H1 (cell line): ENCODE measurements at regions not wholly inside any gene's neighbourhood (a gene's known extent, or its start where the extent isn't known, plus 50 kb on each side); places are given as distances from the start of the nearest gene placed in this dataset.

Source experiments
- CTCF ChIA-PET: fragments of 300-600 bp; sonication (Branson Sonifier 250); formaldehyde crosslinking; loops from one replicate; lab custom pipeline; 2021; ENCODE audit not compliant: partially characterized antibody; lab: Charles Lee
- POLR2A ChIA-PET: fragments of 300-600 bp; sonication (Branson Sonifier 250); formaldehyde crosslinking; loops from one replicate; lab custom pipeline; 2021; ENCODE audit warnings: inconsistent platforms; ENCODE audit not compliant: partially characterized antibody; lab: Charles Lee
- DNase-seq, 2 experiments: peaks; one replicate each; pipeline versions ENCODE4 v3.0.0 to v3.0.0-alpha.2; 2010 to 2022; ENCODE audit warnings: low spot score in 2 of 2, low read depth in 1 of 2, mixed read lengths in 1 of 2
- FAIRE-seq: peaks from 2 replicates; lab custom pipeline; 2011; peaks lifted over from hg19 to GRCh38; lab: Jason Lieb, UNC
- H2AFZ ChIP-seq: 2 replicates; pipeline ENCODE4 v1.8.1; 2012; ENCODE audit warnings: low read length, inconsistent platforms
- H2AK5ac ChIP-seq: 2 replicates; pipeline ENCODE4 v1.6.1; 2013; ENCODE audit warnings: low read depth, low read length
- H2BK120ac ChIP-seq: replicated peaks from 2 replicates; pipeline ENCODE3; 2013; ENCODE audit warnings: low read depth, low read length, inconsistent platforms
- H2BK12ac ChIP-seq: 2 replicates; pipeline ENCODE4 v1.6.1; 2013; ENCODE audit warnings: low read depth, low read length
- H2BK15ac ChIP-seq: 2 replicates; pipeline ENCODE4 v1.6.1; 2013; ENCODE audit warnings: low read length
- H2BK20ac ChIP-seq: 2 replicates; pipeline ENCODE4 v1.6.1; 2013; ENCODE audit warnings: low read length
- H2BK5ac ChIP-seq: 2 replicates; pipeline ENCODE4 v1.6.1; 2013; ENCODE audit warnings: low read depth, low read length
- H3K14ac ChIP-seq: 2 replicates; pipeline ENCODE4 v1.6.1; 2013; ENCODE audit warnings: inconsistent platforms; ENCODE audit not compliant: insufficient read length
- H3K18ac ChIP-seq: 2 replicates; pipeline ENCODE4 v1.6.1; 2013; ENCODE audit warnings: low read length; ENCODE audit errors: extremely low read depth
- H3K23ac ChIP-seq: 2 replicates; pipeline ENCODE4 v1.6.1; 2013; ENCODE audit warnings: inconsistent platforms; ENCODE audit not compliant: insufficient read length
- H3K23me2 ChIP-seq: 2 replicates; pipeline ENCODE4 v1.6.1; 2013; ENCODE audit warnings: low read depth, low read length
- H3K27ac ChIP-seq: 2 replicates; pipeline ENCODE4 v1.6.1; 2011; ENCODE audit warnings: low read depth, low read length, inconsistent platforms
- H3K27me3 ChIP-seq, 4 experiments: replicated peaks in 1 of 4; 1 replicate in 1 of 4; 2 replicates in 3 of 4; pipeline versions ENCODE4 v1.6.1 to v1.8.1; 2011 to 2013; ENCODE audit warnings: low read length in 3 of 4, mild to moderate bottlenecking in 3 of 4, inconsistent platforms in 2 of 4, mixed read lengths in 2 of 4, moderate library complexity in 1 of 4; ENCODE audit not compliant: control insufficient read depth in 3 of 4, insufficient read depth in 3 of 4; ENCODE audit errors: extremely low read depth in 1 of 4
- H3K36me3 ChIP-seq, 4 experiments: 2 replicates each; pipeline versions ENCODE4 v1.6.1 to v1.8.1; 2011 to 2013; ENCODE audit warnings: mild to moderate bottlenecking in 4 of 4, low read length in 3 of 4, moderate library complexity in 2 of 4, control low read depth in 1 of 4, inconsistent platforms in 1 of 4; ENCODE audit not compliant: insufficient read depth in 4 of 4, control insufficient read depth in 2 of 4
- H3K4ac ChIP-seq: replicated peaks from 2 replicates; pipeline ENCODE3; 2013; ENCODE audit warnings: low read length, low read depth, mixed read lengths, inconsistent platforms; ENCODE audit not compliant: insufficient read length
- H3K4me1 ChIP-seq, 4 experiments: replicated peaks in 1 of 4; 1 replicate in 1 of 4; 2 replicates in 3 of 4; pipeline versions ENCODE4 v1.6.1 to v1.8.1; 2011 to 2013; ENCODE audit warnings: low read length in 3 of 4, inconsistent platforms in 2 of 4, mixed read lengths in 1 of 4; ENCODE audit not compliant: insufficient read depth in 4 of 4, control insufficient read depth in 3 of 4
- H3K4me2 ChIP-seq, 2 experiments: 2 replicates each; pipeline versions ENCODE4 v1.6.1 to v1.8.1; 2011 to 2013; ENCODE audit warnings: low read depth in 2 of 2, low read length in 2 of 2, control low read depth in 1 of 2, inconsistent platforms in 1 of 2, mild to moderate bottlenecking in 1 of 2; ENCODE audit not compliant: insufficient read depth in 1 of 2
- H3K4me3 ChIP-seq, 4 experiments: fragments of 200-600, 300-600 bp in 1 of 4; sonication (generic), shearing (Covaris generic), sonication (Bioruptor Twin) in 1 of 4; 2 replicates each; pipeline versions ENCODE4 v1.5.1 to v1.8.1; 2011 to 2016; ENCODE audit warnings: low read length in 4 of 4, low read depth in 3 of 4, control low read depth in 2 of 4, inconsistent platforms in 2 of 4, mild to moderate bottlenecking in 2 of 4, mixed read lengths in 1 of 4, moderate library complexity in 1 of 4; ENCODE audit not compliant: insufficient read depth in 2 of 4; ENCODE audit errors: extremely low read depth in 1 of 4
- H3K56ac ChIP-seq: replicated peaks from 2 replicates; pipeline ENCODE3; 2013; ENCODE audit warnings: low read depth, mild to moderate bottlenecking, mixed read lengths, low read length, inconsistent platforms; ENCODE audit not compliant: insufficient read length
- H3K79me1 ChIP-seq: 2 replicates; pipeline ENCODE4 v1.6.1; 2013; ENCODE audit warnings: low read depth, low read length, control low read depth
- H3K79me2 ChIP-seq, 2 experiments: 2 replicates each; pipeline versions ENCODE4 v1.6.1 to v1.8.1; 2012 to 2013; ENCODE audit warnings: low read length in 2 of 2, mild to moderate bottlenecking in 2 of 2, inconsistent platforms in 1 of 2; ENCODE audit not compliant: insufficient read depth in 2 of 2, control insufficient read depth in 1 of 2
- H3K9ac ChIP-seq, 4 experiments: replicated peaks in 1 of 4; 1 replicate in 1 of 4; 2 replicates in 3 of 4; pipeline versions ENCODE4 v1.6.1 to v1.8.1; 2011 to 2013; ENCODE audit warnings: low read depth in 3 of 4, low read length in 3 of 4, control low read depth in 2 of 4, mild to moderate bottlenecking in 2 of 4, moderate library complexity in 2 of 4, inconsistent platforms in 1 of 4; ENCODE audit errors: extremely low read depth in 1 of 4
- H3K9me3 ChIP-seq, 2 experiments: 2 replicates each; pipeline versions ENCODE4 v1.6.1 to v1.8.1; 2012 to 2013; ENCODE audit warnings: mild to moderate bottlenecking in 2 of 2, moderate library complexity in 2 of 2, control low read depth in 1 of 2, inconsistent platforms in 1 of 2, low read depth in 1 of 2, low read length in 1 of 2, mixed read lengths in 1 of 2; ENCODE audit not compliant: insufficient read depth in 2 of 2
- H4K20me1 ChIP-seq, 2 experiments: replicated peaks in 1 of 2; 2 replicates each; pipeline versions ENCODE3 to v1.8.1; 2011 to 2013; ENCODE audit warnings: inconsistent platforms in 2 of 2, low read length in 2 of 2, mild to moderate bottlenecking in 1 of 2; ENCODE audit not compliant: insufficient read depth in 2 of 2, control insufficient read depth in 1 of 2
- H4K5ac ChIP-seq: 2 replicates; pipeline ENCODE4 v1.6.1; 2013; ENCODE audit warnings: low read length, low read depth, mixed read lengths, inconsistent platforms; ENCODE audit not compliant: insufficient read length
- H4K8ac ChIP-seq: 2 replicates; pipeline ENCODE4 v1.8.0; 2013; ENCODE audit warnings: mild to moderate bottlenecking, moderate library complexity, low read length, inconsistent platforms; ENCODE audit not compliant: insufficient read depth; ENCODE audit errors: extremely low read depth
- H4K91ac ChIP-seq: replicated peaks from 2 replicates; pipeline ENCODE3; 2013; ENCODE audit warnings: low read length, mixed read lengths, inconsistent platforms; ENCODE audit not compliant: insufficient read length
- ASH2L ChIP-seq: fragments of 200-600, 300-600 bp; sonication (generic); IDR thresholded peaks from one replicate; pipeline ENCODE4 v1.7.1; 2017; ENCODE audit warnings: low read length
- CBX8 ChIP-seq: fragments of 300-800, 300-1000 bp; sonication (generic); IDR thresholded peaks from 2 replicates; pipeline ENCODE4 v1.7.1; 2016; ENCODE audit warnings: low read depth, low read length, borderline replicate concordance
- CTBP2 ChIP-seq: IDR thresholded peaks from 2 replicates; pipeline ENCODE4 v1.7.0; 2011; ENCODE audit warnings: borderline replicate concordance, mild to moderate bottlenecking, moderate library complexity, mixed read lengths, low read length; ENCODE audit not compliant: insufficient read depth, insufficient read length
- PHF8 ChIP-seq: fragments of 200-600 bp; sonication (generic); conservative IDR thresholded peaks from 2 replicates; pipeline ENCODE4 v1.7.1; 2012; ENCODE audit warnings: low read depth, mild to moderate bottlenecking, inconsistent platforms, low read length, moderate library complexity
- POLR2AphosphoS5 ChIP-seq: IDR thresholded peaks from 2 replicates; pipeline ENCODE4 v1.6.1; 2011; ENCODE audit warnings: low read depth, low read length
- RAD21 ChIP-seq, 2 experiments: IDR thresholded peaks in 1 of 2; conservative IDR thresholded peaks in 1 of 2; 2 replicates each; pipeline ENCODE4 v1.6.1; 2011; ENCODE audit warnings: low read depth in 2 of 2, low read length in 2 of 2, improper control_type of control experiment in 1 of 2, inconsistent platforms in 1 of 2, mild to moderate bottlenecking in 1 of 2, moderate library complexity in 1 of 2
- RFX5 ChIP-seq: IDR thresholded peaks from 2 replicates; pipeline ENCODE4 v1.6.1; 2011; ENCODE audit warnings: low read depth, low read length, improper control_type of control experiment, borderline replicate concordance
- SIN3A ChIP-seq, 2 experiments: IDR thresholded peaks in 1 of 2; conservative IDR thresholded peaks in 1 of 2; 2 replicates each; pipeline ENCODE4 v1.6.1; 2011 to 2012; ENCODE audit warnings: low read length in 2 of 2, improper control_type of control experiment in 1 of 2, low read depth in 1 of 2, mild to moderate bottlenecking in 1 of 2
- SRF ChIP-seq: IDR thresholded peaks from 2 replicates; pipeline ENCODE4 v1.6.1; 2011; ENCODE audit warnings: mild to moderate bottlenecking, low read depth, low read length, moderate library complexity
- TAF7 ChIP-seq: optimal IDR thresholded peaks from 2 replicates; pipeline ENCODE3; 2011; ENCODE audit warnings: low read depth, mild to moderate bottlenecking, inconsistent platforms, low read length, moderate library complexity, borderline replicate concordance
- YY1 ChIP-seq: IDR thresholded peaks from 2 replicates; pipeline ENCODE4 v1.6.1; 2011; ENCODE audit warnings: low read depth, mild to moderate bottlenecking, low read length
- WGBS, 2 experiments: shearing (Covaris generic) in 1 of 2; methylation state at CpG; one replicate each; pipeline versions ENCODE4 v1.1.6 to v1.1.7; 2013 to 2015; ENCODE audit warnings: low lambda C conversion rate in 2 of 2, mixed read lengths in 2 of 2, inconsistent platforms in 1 of 2, low coverage in 1 of 2, missing lambda C conversion rate in 1 of 2; ENCODE audit not compliant: insufficient replicate concordance in 2 of 2, insufficient coverage in 1 of 2, insufficient read length in 1 of 2; ENCODE audit errors: extremely low coverage in 1 of 2, missing lambda C conversion rate in 1 of 2; 5-methylcytosine and 5-hydroxymethylcytosine counted together
- TF ChIP-seq, protein P1 (sequence below): IDR thresholded peaks from 2 replicates; pipeline ENCODE4 v1.6.1; 2012; ENCODE audit warnings: inconsistent platforms

DNA sequence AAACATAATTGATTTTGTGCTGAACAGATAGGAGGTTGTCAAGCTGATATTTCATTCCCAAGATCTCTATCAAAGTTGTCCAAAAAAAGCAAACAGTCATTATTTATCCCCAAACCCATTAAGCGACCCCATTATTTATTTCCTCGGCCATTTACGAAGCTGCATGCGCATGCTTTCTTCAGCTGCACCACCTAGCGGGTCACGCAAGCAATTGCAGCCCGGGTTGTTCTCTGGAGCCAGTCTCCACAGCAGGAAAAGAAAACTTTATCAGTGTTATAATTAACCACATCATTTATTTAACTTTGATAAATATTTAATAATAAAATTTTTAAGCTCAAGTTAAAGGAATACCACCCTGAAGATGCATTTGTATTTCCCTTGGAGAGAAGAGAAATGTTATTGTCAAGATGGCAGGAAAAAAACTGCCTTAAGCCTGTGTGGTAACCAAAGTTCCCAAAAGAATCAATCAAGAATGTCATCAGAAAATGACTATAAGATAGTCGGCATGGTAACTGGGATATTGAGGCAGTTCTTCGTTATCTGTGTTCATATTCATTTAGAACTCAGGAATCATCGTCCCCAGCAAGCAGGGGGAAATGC is 304.7 kb downstream of the FBXO15 start:
- no peaks in the 10 kb centered on the region for H3K23me2 ChIP-seq
- H3K4me2 ChIP-seq: no peak overlapping the region
- peak; percentile 63 for FAIRE-seq
- TF ChIP-seq PHF8: no peak
- no peak for TF ChIP-seq CBX8
- TF ChIP-seq RAD21 (IDR thresholded peaks at IDR 0.05 in 1 of 2, conservative IDR thresholded peaks at IDR 0.05 in 1 of 2; ENCODE audit: low read depth in 2 of 2, low read length in 2 of 2): peak; percentile 80 to 89
- TF ChIP-seq, protein P1, sequence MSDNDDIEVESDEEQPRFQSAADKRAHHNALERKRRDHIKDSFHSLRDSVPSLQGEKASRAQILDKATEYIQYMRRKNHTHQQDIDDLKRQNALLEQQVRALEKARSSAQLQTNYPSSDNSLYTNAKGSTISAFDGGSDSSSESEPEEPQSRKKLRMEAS: peak; percentile 51; the same call in 1 of the 2 replicates
- TF ChIP-seq YY1: 0 out of 2 replicates have a peak, but pooled peaks have one; percentile 44
- no peak for TF ChIP-seq CTBP2
- TF ChIP-seq RFX5: no peak
- TF ChIP-seq TAF7: no peak
- TF ChIP-seq POLR2AphosphoS5: no peak
- TF ChIP-seq ASH2L: no peak
- TF ChIP-seq SIN3A (conservative IDR thresholded peaks at IDR 0.05 in 1 of 2, IDR thresholded peaks at IDR 0.05 in 1 of 2; ENCODE audit: low read depth in 1 of 2, low read length in 2 of 2): no peak
- no peak for TF ChIP-seq SRF

More for the DNA sequence above, 304.7 kb downstream of the FBXO15 start:
- H3K4ac ChIP-seq: no peak overlapping the region
- no peaks in the 10 kb centered on the region for H3K9me3 ChIP-seq
- no peak overlapping the region for H3K56ac ChIP-seq
- no peak overlapping the region for H2AK5ac ChIP-seq
- H2BK15ac ChIP-seq: no peak overlapping the region
- no peak overlapping the region for H2AFZ ChIP-seq
- H3K4me1 ChIP-seq: peaks cover 0 to 3% (median 1%) of the 10 kb centered on the region in 4 experiments; a peak in 1 of 7 replicates
- ChIA-PET POLR2A (no interaction called here), CTCF (interaction anchor here (0.6 to 2.5 kb wide), 29 partner anchors 8 to 1080 kb away, joined by 3 to 25 read pairs (median 4); no protein-coding TSS in a partner anchor)
- no peaks in the 10 kb centered on the region for H3K79me2 ChIP-seq
- no peak overlapping the region for H3K18ac ChIP-seq
- peak in 1 of 2 experiments; percentile 70 for DNase-seq
- no peak overlapping the region for H2BK20ac ChIP-seq
- H4K91ac ChIP-seq: no peak overlapping the region
- no peak overlapping the region for H3K23ac ChIP-seq
- no peak overlapping the region for H4K8ac ChIP-seq
- no peak overlapping the region for H2BK120ac ChIP-seq
- no peak overlapping the region for H2BK12ac ChIP-seq
- no peaks in the 10 kb centered on the region for H3K79me1 ChIP-seq
- no peaks in the 10 kb centered on the region for H3K36me3 ChIP-seq
- H2BK5ac ChIP-seq: no peak overlapping the region
- no peak overlapping the region for H4K5ac ChIP-seq
- no peak overlapping the region for H3K4me3 ChIP-seq
- no peaks in the 10 kb centered on the region for H3K27me3 ChIP-seq
- H3K14ac ChIP-seq: no peak overlapping the region
- H3K27ac ChIP-seq: no peak overlapping the region
- WGBS, 2 experiments: 37% methylated on average over 10 of the region's 10 CpGs; no CpG with 5 or more reads in 1 of the 2 experiments
- H3K9ac ChIP-seq: no peak overlapping the region
- H4K20me1 ChIP-seq: no peaks in the 10 kb centered on the region
